ENCODE measurements at regions not wholly inside any gene's neighbourhood (a gene's known extent, or its start where the extent isn't known, plus 50 kb on each side); places are given as distances from the start of the nearest gene placed in this dataset.

DNA sequence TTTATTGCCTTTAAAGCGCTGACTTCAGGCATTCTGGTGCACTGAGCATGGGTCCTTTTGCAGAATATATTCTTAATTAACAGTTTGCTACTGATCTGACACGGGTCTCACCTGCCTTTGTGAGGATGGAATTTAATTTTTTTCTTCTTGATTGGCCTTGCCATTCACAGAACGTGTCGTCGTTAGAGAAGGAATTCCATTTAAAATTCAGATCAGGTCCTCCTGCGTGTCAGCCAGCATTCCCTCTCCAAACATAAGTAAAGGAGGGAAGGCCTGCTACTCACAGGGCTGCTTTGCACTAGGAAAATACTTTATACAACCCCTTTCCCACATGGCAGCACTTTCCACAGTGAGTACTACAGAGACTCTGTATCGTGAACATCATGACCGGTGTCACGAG is 492.7 kb downstream of the NTRK3 start:
- TF ChIP-seq, protein P1, sequence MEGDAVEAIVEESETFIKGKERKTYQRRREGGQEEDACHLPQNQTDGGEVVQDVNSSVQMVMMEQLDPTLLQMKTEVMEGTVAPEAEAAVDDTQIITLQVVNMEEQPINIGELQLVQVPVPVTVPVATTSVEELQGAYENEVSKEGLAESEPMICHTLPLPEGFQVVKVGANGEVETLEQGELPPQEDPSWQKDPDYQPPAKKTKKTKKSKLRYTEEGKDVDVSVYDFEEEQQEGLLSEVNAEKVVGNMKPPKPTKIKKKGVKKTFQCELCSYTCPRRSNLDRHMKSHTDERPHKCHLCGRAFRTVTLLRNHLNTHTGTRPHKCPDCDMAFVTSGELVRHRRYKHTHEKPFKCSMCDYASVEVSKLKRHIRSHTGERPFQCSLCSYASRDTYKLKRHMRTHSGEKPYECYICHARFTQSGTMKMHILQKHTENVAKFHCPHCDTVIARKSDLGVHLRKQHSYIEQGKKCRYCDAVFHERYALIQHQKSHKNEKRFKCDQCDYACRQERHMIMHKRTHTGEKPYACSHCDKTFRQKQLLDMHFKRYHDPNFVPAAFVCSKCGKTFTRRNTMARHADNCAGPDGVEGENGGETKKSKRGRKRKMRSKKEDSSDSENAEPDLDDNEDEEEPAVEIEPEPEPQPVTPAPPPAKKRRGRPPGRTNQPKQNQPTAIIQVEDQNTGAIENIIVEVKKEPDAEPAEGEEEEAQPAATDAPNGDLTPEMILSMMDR (IDR thresholded peaks at IDR 0.05; ENCODE audit: low read depth, low read length, missing control alignments), result no peak
- no peak overlapping the region for H3K4me3 ChIP-seq (replicated peaks; ENCODE audit: low read depth, low read length)
- no peak for DNase-seq (ENCODE audit: extremely low read depth, low read depth)

DNA sequence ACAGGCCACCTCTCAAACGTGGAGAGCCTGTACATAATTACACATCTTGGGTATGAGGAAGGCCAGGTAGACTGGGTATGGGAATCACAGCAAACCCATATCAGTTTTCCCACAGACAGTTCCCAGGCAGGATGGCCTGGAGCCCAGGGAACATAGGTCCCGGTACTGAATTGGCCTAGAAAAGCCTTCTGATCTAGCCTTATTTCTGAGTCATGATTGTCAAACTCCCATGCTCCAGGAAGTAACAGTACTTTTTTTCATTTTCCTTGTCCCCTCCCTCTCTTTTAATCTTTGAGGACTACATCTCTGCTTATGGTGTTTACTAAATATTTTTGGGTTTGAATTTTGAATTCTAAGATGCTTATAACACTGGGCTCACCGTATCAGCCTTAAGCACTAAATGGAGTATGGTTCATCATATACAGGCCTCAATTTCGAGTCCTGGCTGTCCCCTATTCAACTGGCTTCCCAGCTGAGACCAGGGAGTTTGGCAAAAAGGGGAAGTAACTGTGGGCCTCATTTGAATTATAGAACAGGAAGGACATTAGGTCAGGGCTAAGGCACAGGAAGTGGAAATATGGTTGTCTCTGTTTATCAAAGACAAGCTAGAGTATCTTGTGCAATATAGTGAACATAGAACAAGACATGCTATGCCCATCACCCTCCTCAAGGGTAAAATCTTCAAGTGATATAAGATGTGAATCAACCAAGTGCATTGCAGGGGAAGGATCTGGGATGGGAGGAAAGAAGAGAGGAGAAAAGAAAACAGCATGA is 494.6 kb downstream of the NTRK3 start:
- no peak overlapping the region for H3K4me3 ChIP-seq (replicated peaks; ENCODE audit: low read depth, low read length)

DNA sequence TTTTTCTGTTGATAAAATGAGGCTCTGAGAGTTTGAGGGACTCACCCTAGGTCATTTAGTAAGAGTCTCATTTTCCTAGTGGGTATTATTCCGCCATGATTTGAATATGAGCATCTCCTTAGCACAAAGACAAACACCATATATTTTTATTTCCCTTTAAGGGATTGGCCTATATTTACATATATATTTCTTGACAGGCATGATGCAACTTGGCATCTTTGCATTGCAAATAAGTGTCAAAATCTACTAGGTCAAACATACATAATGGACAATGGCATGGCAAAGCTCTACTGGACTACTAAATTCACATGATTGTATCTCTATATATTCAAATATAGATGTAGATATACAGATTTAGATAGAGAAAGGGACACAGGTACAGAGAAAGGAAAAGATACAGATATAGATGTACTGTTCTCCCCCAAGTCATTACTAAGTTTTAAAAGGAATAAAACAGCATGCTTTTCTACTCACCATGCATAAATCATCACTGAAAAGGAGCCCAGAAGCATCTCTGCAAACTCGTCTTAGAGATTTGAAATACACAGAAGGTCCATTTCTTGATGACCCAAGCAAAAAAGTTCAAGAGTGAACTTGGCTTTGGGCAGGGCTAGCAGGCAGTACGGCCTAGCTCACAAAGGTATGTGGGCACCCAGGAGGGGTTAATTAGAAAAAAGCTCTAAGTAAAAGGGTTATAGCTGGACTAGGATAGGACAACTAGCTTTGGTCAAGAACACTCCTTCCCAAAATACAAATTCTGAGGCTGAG is 495.8 kb downstream of the NTRK3 start:
- no peak overlapping the region for H3K4me3 ChIP-seq (replicated peaks; ENCODE audit: low read depth, low read length)
- no peak for DNase-seq (ENCODE audit: extremely low read depth, low read depth)
- TF ChIP-seq, protein P1 (IDR thresholded peaks at IDR 0.05; ENCODE audit: low read depth, low read length, missing control alignments), result no peak

More for the DNA sequence above, 494.6 kb downstream of the NTRK3 start:
- TF ChIP-seq, protein P1 (IDR thresholded peaks at IDR 0.05; ENCODE audit: low read depth, low read length, missing control alignments), result no peak
- no peak for DNase-seq (ENCODE audit: extremely low read depth, low read depth)

DNA sequence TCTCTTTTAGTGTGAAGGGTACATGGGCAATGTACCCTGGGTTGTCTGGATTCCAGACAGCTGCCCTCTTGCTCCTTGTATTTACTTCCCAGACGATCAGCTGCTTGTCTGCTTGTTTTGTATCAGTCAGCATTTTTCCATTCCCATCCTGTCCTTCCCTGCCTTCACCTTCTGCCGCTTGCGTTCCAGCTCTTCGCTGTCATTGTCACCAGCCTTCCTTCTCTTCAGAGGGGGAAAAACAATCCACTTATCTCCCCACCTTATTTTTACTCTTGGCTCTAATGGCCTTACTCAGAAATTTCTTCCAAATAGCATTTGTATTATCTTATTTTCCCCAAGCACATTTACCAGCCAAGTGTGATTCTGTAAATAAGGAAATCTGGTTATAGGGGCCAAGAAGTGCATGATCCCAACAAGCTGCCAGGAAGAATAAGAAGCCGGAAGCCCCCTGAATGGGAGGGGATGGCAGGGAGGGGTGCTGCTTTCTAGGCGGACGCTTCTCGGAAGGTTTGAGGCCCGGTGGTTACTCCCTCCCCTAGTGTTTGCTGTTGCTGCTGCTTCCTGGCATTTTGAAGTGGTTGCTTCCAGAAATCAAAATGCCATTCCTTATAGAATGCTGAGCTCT is 497.6 kb downstream of the NTRK3 start:
- no peak overlapping the region for H3K4me3 ChIP-seq (replicated peaks; ENCODE audit: low read depth, low read length)
- no peak for DNase-seq (ENCODE audit: extremely low read depth, low read depth)
- TF ChIP-seq, protein P1 (IDR thresholded peaks at IDR 0.05; ENCODE audit: low read depth, low read length, missing control alignments), result no peak

DNA sequence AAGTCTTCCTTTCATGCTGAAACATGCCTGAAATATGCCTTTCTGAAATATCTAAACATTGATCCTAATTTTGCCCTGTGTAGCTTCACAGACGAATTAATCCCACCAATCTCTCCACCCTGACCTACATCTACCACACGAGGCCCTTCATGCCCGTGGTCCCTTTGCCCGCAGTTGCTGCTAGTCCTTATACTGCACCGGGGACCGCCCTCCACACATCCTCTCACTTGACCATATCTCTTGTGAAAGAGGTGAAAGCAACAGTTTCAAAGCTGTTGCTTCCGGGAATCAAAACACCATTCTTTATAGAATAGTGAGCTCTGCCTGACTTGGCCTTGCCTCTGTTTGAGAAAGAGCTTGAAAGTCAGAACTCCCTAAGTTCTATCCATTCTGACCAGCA is 499.5 kb downstream of the NTRK3 start:
- no peak for DNase-seq (ENCODE audit: extremely low read depth, low read depth)
- TF ChIP-seq, protein P1 (IDR thresholded peaks at IDR 0.05; ENCODE audit: low read depth, low read length, missing control alignments), result no peak
- no peak overlapping the region for H3K4me3 ChIP-seq (replicated peaks; ENCODE audit: low read depth, low read length)

DNA sequence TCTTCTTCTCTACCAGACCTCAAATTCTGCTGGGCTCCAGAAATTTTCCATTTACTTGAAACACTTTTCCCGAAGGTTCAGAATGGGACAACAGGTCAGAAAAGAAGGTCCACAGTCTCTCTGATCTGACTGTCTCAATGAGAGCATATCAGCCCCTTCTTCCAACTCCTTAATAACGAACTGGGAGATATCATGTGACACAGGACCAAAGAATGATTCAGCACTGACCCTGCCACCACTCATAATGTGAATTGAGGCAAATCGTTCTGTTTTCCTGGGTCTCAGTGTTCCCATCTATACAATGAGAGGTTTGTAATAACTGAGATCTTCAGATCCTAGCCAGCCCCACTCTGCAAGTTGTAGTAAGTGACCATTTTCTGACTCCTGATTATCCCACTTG is 500.5 kb downstream of the NTRK3 start:
- no peak for DNase-seq (ENCODE audit: extremely low read depth, low read depth)
- TF ChIP-seq, protein P1 (IDR thresholded peaks at IDR 0.05; ENCODE audit: low read depth, low read length, missing control alignments), result no peak
- no peak overlapping the region for H3K4me3 ChIP-seq (replicated peaks; ENCODE audit: low read depth, low read length)
